Muscle of arm (tissue), 1 donor: ENCODE measurements at regions not wholly inside any gene's neighbourhood (a gene's known extent, or its start where the extent isn't known, plus 50 kb on each side); places are given as distances from the start of the nearest gene placed in this dataset.
"Not testable (repeated sequence)": the region's sequence is repeated elsewhere in the genome, so short reads cannot be mapped to it uniquely, and the experiment has no call there.

Experiments
- DNase-seq: peaks from one replicate; pipeline ENCODE4 v3.0.0-alpha.2; 2013

DNA sequence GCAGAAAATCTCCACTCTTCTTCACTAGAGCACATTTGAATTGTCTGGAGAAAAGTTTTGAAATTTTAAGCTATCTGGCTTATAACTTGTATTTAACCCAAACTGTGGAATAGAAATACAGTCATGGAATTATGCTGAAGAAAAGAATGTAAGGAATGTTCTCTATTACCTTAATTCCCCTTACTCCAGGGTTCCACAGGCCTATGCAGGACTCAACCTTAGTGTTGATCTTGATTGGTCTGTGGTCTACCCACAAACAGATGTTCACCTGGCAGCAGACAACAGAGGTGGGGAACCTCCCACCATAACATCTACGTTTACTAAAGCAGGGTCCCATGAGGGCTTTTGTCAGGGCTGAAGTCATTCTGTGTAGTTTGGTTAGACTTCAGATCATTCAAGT is 189.3 kb upstream of the GPRIN3 start:
- no peak for DNase-seq

DNA sequence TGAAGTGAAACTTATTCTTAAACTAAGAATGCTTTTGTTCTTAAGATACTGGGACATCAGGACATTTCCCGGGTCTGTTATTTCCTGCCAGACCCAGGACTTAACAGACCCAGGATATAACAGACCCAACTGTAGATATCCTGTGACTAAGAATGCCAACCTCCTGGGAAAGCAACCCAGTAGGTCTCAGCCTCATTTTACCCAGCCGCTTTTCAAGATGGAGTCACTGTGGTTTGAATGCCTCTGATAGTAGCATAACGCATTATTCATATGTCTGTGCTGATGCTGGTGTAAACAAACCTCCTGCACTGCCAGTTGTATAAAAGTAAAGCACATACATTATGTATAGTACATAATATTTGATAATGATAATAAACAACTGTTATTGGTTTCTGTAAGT is 185.8 kb upstream of the GPRIN3 start:
- DNase-seq, result no peak

DNA sequence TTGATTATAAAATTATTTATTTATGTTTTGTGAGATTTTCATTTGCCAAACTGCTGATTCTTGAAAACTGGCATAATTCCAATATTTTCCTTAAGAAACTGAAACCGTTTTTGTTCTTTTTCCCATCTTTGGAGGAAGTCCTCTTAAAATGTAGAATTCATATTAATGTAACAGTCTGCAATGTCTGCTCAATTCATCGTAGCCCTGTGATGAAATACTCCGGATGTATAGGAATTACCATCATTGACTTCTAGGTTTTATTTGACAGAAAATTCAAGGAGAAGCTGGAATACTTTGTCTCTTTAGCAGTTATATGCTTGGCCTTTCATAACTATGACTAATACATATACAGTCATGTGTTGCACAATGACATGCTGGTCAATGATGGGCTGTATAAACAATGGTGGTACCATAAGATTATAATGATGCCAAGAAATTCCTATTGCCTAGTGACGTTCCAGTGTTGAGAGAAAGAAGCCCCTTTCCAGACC is 185.0 kb upstream of the GPRIN3 start:
- DNase-seq, result no peak

DNA sequence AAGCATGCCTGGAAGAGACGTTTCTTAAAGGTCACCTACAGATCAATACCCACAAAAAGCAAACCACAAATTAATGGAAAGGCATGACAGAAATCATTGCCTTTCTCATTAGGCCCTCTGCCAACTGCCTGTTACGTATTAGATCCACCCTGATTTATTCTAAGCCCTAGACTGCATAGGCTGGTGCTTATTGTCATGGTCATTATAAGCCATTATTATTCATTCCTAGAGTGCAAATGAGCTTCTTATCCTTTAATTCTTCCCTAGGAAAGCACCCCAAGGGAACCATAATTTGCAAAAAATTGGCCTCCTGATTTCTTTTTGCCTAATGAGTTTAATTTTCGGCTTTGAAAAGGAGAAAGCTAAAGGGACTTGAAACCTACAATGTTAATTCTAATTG is 184.2 kb upstream of the GPRIN3 start:
- DNase-seq, result no peak

DNA sequence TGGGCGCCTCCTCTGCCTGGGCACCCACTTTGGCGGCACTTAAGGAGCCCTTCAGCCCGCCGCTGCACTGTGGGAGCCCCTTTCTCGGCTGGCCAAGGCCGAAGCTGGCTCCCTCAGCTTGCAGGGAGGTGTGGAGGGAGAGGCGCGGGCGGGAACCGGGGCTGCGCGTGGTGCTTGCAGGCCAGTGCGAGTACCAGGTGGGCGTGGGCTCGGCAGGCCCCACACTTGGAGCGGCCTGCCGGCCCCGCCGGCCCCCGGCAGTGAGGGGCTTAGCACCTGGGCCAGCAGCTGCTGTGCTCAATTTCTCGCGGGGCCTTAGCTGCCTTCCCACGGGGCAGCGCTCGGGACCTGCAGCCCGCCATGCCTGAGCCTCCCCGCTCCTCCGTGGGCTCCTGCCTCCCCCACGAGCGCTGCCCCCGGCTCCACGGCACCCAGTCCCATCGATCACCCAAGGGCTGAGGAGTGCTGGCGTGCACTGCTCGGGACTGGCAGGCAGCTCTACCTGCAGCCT is 182.4 kb upstream of the GPRIN3 start:
- DNase-seq, result not testable (repeated sequence)

DNA sequence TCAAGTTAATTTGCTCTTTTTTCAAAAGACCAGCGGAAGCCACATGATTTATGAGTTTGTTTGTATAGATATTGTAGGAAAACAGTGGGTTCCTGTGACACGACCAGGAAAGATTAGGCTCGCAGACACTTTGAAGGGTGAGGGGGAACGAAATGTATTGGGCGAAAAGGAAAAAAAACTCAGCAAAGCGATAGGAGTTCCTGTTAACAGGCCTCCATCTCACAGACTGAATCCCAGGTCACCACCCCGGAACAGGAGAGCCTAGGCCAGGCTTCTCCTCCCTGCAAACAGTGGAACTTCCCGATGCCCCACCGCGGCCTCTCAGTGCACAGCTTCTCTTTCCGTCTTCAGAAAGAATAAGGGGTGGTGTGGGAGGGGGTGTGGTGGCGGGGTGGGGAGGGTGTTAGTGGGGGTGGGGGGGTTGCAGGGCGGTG is 181.8 kb upstream of the GPRIN3 start:
- no peak for DNase-seq

DNA sequence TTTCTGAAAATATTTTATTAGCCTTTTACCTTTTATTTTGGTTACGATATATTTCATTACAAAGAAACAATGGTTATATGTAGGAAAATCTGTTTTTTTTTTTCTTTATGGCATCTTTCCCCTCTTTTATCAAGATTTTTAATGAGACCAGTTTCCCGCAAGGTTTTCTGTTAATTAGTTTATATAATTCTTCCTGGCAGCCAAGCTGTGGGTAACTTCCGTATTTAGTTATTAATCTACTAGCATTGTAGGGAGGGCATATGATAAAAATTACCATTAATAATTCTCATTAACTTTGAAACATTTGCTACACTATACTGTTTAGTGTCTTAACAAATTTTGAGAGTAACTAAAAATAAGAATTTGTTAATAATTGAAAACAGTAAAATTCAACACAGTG is 181.1 kb upstream of the GPRIN3 start:
- no peak for DNase-seq

DNA sequence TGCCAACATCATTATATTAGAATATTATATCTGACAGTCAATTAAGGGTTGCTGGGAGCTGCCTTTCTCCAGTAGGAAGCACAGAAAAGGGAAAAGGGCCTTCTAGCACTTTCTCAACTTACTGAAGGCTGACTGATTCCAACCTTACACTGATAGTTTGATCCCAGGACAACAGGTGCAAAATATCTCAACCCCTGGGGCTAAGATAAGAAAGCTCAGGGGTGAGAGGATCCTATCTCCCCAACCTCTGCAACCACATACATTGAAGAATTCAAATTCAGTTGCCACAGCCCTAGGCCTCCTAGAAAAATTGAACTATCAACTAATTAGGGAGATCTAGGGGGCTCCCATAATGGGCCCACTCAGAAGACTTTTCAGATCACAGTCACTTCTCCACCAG is 179.1 kb upstream of the GPRIN3 start:
- DNase-seq, result no peak

DNA sequence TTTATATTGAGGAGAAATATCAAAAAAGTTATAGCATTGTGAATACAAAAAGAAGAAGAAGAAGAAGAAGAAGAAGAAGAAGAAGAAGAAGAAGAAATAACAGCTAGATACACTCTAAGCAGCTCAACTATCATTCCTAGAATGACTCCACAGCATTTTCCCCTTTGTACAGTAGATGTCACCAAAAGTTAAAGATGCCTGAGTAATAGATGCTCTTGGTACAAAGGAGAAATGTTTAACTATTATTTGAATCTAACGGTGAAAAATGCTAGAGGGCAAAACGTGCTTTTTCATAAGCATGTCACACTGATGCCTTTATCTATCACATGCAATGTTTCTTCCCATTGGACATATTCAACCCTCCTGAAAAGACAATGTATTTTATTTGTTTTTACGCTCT is 178.4 kb upstream of the GPRIN3 start:
- DNase-seq, result no peak

DNA sequence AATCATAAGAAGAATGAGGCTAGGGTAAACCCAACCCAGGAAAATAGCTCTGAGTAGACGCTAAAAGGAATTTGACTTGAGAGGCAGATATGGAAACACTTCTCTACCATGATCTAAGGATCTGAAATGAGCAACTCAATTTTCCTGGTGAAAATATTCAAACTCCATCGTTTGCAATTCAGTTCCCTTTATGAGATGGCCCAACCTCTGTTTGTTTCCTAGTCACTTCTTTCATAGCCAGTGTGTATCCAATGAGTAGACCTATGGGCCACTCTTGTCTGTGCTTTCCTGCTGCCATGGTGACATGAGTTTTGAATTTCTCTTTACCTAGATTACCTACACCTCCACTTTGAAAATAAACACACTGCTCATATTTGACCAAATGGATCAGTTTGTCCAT is 176.2 kb upstream of the GPRIN3 start:
- no peak for DNase-seq

DNA sequence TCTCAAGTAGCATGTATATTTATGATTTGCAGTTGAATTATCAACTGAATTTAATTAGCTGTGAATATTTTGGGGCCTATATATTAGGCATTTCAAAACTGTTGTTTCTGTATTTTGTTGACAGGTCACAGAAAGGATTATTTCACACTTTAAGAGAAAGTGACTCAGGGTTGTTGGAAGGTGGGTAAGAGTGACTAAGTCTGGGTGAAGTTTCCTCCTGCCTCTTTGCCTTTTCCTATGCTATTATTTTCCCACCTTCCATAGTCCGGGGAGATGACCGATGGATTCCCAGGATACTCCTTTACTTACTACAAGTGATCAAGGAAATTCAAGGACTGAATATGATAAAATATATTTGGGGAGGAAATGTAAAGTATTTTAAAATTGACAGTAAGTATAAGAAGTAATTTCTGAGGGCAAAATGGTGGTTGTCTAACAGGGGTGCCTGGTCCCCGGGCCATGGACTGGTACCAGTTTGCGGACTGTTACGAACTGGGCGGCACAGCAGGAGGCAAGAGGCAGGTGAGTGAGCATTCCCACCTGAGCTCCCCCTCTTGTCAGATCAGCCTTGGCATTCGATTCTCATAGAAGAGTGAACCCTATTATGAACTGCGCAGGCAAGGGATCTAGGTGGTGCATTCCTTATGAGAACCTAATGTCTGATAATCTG is 175.5 kb upstream of the GPRIN3 start:
- no peak for DNase-seq

DNA sequence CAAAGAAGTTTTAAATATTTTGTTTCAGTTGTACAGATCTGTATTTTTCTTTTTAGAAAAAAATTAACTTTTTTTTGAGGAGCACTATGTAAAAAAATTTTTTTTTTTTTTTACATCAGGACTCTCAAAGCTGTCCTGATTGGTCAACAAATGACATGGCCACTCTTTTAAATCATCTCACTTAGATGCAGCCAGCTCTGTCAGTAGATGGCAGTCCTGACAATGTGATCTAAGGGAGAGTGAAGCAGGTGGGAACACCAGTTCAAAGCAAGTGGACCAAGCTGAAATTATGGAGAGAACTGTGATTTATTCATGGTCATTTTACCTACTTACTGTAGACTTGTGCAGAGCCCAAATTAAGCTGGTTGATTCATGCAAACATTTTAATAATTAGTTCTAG is 174.7 kb upstream of the GPRIN3 start:
- no peak for DNase-seq

DNA sequence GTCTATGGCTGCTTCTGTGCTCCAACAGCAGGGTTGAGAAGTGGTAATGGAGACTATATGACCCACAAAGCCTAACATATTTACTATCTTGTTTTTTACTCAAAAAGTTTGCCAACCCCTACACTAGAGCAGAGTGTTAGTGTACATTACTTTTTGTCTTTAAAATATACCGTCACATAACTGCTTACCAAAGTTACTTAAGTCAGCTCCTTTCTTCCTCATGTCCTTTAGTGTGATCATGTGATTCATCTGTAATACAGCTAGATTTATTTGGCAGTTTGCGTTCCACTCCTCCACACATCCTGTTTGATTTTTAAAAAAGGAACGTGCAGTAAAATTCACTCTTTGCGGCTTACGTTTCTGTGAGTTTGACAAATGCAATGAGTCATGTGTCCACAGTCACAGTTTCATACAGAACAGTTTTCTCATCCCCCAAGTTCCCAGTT is 162.4 kb upstream of the GPRIN3 start:
- DNase-seq, result no peak

DNA sequence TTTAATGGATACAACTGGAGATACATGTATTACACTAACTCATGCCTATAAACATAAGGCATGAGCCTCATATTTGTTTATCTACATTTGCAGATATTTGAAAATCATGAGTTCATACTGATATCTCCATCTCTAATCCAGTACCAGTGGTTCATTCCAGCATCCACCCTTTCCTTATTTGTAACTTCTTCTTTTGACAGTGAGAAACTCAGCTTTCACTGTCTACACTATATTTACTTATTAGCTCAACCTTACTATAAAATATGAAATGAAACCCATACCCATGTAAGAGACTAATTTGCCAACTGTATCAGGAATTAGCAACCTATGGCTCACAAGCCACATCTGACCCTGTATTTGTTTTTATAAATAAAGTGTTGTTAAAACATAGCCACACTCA is 161.9 kb upstream of the GPRIN3 start:
- no peak for DNase-seq

DNA sequence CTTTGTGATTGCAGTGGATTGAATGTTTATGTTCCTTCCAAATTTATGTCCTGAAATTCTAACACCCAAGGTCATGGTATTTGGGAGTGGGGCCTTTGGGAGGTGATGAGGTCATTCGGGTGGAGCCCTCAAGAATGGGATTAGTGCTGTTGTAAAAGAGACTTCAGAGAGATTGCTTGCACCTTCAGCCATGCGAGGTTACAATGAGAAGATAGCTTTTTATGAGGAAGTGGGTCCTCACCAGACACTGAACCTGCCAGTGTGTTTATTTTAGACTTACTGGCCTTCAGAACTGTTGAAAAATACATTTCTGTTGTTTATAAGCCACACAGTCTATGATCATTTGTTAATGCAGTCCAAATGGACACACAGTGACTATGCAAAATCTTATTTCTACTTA is 161.0 kb upstream of the GPRIN3 start:
- DNase-seq, result no peak

DNA sequence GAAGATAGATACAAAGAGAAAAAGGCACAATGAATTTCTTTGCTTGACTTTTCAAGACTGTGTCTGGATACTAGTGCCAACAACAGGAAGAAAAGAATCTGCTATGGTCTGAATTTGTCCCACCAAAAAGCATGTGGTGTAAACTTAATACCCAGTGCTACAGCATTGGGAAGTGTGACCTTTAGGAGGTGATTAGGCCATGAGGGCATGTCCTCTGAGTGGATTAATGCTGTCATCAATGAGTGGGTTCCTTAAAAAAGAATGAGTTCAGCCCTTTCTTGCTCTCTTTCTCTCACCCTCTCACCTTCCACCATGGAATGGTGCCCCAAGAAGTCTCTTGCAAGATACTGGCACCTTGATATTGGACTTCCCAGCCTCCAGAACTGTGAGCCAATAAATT is 155.7 kb upstream of the GPRIN3 start:
- no peak for DNase-seq

DNA sequence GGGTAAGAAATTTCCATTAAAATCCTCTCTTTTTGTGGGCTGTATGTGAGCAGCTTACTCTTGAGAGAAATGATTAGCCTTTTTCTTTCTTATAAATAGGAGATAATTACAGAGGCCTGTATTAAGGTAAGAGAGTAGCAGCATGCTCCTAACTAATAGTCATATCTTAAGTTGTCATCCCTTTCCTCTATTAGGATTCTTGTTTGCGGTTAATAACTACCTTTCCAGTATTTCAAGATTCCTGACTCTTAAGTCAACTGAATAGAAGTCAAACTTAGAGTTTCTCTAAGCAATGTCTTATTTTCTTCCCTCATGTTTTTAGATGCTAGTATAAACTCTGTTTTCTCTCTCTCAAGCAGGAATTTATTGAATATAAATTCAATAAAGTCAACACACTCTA is 139.9 kb upstream of the GPRIN3 start:
- no peak for DNase-seq

DNA sequence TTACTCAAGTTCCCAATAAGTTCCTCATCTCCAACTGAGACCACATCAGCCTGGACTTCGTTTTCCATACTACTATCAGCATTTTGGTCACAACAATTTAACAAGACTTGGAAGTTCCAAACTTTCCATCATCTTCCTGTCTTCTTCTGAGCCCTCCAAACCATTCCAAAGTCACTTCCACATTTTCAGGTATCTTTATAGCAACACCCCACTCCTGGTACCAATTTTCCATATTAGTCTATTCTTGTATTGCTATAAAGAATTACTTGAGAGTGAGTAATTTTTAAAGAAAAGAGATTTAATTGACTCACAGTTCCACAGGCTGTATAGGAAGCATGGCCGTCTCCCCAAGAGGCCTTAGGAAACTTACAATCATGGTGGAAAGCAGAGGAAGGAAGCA is 138.6 kb upstream of the GPRIN3 start:
- DNase-seq, result no peak

DNA sequence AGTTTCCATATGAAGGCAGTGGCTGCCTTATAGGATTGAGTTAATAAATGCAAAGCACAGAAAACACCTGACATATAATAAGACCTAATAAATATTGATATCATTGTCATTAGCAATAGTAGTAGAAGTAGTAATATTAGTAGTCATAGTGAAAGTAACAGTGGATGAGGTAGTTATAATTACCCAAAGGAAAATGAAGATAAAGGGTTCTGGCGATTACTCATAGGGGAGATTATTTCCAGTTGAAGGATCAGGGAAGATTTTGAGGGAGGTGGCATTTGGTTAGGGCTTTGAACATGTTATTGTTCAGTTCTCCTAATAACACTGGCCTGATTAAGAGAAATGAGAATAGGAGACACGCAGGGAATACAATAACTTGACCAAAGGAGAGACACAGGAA is 131.9 kb upstream of the GPRIN3 start:
- DNase-seq, result no peak

DNA sequence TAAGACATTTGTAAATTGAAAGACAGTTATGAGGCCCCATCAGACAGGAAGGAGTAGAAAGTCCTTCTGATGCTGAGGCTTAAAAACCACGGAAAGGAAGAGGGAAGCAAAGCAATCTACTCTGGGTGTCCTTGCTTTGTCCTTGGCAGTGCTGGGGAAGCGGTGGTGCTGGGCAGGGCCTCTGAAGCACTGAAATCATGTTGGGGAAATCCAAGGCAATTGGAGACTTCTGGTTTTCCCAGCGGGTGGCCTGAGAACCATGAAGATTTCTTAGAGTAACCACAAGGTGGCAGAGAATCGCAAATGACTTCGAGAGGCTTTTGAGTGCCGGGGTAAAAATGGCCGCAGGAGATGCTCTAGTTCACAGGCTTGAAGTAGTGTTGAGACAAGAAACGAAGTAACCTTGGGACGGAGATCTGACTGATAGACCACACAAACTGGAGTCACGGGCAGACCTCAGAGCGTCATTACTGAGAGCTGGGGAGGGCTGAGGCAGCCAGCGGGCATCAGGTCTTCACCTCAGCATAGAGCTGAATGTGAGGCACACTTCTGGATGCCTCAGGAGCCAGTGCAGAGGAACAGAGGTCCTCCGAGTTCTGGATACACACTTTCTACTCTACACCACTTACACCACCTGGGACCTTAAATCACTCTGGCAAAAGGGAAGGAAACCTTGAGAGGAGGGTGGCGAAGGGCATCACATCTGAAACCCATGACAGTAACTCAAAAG is 130.7 kb upstream of the GPRIN3 start:
- DNase-seq, result no peak

DNA sequence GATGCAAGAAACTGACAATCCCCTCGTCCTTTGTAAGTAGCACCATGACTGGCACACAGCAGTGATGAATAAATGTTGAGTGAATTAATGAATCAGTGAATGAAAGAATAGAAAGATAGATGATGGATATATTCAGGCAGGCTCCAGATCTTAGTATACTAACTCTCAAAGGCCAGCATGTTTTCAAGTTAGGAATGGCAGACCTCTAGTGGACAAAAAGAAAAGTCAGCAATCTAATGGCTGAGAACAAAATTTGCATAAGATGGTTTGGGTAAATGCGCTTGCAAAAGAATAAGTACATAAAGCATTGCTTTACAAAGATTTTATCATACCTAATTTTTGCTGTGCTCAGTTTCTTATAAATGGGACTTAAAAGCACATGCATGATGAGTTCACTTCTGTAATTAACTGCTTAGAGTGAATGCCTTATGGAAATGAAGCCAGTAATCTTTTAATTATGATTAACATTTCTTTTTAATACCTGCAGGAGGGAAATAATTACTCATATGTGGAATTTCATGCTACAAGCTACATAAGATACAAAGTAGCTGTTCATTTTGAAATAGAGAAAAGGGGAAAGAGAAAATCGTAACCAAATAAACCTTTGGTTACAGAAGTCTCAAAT is 126.9 kb upstream of the GPRIN3 start:
- DNase-seq, result peak; percentile 30

DNA sequence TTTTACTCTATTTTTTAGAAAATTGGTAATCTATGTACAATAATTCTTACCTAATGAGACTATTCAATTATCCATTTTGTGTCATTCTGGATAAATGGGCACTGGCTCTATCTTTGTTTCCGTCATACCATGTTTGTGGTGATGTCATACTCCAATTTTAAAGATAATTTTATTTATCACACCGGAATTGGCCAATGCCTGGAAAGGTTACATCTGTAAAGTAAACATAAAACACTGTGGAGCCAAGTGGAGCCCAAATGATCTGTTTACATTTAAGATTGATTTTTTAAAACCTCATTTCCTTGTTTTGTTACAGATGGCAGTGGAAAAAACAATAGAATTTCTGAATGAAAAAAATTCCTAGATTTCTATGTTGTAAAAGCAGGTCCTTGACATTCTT is 120.2 kb upstream of the GPRIN3 start:
- no peak for DNase-seq

DNA sequence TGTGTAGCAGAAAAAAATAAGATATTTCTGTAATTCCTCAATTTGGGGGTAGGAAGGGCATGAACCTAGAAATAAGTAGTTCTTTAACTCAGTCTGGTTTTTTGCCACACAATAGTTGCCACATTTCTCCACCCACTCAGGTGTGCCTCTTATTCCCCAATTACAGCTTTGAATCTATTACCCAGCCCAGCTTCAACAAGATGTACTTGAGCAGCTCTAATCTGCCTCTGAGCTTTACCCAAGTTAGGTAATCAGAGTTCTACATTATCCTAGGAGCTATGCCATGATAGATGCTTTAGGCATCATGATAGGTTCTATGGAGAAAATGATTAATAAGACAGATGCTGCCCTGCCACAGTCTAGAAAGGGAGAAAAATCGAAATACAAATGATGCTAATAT is 117.4 kb upstream of the GPRIN3 start:
- DNase-seq, result no peak
